ENCODE measurements at regions not wholly inside any gene's neighbourhood (a gene's known extent, or its start where the extent isn't known, plus 50 kb on each side); places are given as distances from the start of the nearest gene placed in this dataset.

DNA sequence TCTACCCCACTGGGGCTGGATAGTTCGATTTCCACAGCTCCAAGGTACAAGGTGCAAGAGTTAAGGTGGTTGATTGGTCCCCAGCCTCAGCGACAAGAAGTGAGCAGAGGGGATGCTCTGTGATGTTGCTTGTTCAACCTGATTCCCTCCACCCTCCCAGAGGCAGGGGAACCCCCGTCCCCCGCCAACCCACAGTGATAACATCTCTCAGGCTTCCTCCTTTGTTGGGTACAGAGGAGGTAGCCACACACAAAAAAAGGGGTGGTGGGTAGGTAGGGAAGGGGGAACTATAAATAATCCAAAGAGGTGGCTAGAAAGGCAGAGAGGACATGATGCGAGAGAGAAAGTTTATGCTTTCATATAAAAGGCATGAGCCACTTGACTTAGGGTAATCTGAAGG, 192.9 kb upstream of the POU3F3 start:
- Histone ChIP-seq H2AFZ (ENCODE audit: low read depth, low read length) (no peak overlapping the region), H3K36me3 (ENCODE audit: insufficient read depth, low read length) (no peaks in the 10 kb centered on the region), H3K4me2 (ENCODE audit: low read length) (no peak overlapping the region), H3K79me2 (replicated peaks; ENCODE audit: insufficient read depth, low read length) (no peaks in the 10 kb centered on the region), H3F3A (ENCODE audit: insufficient read depth, low read length, poor library complexity, severe bottlenecking) (no peaks in the 10 kb centered on the region), H3K9ac (ENCODE audit: low read length) (no peak overlapping the region), H3K27me3 (ENCODE audit: insufficient read depth, low read depth, low read length) (peaks cover 15% of the 10 kb centered on the region), H3K9me3 (ENCODE audit: low read length) (no peaks in the 10 kb centered on the region), H4K20me1 (ENCODE audit: insufficient read depth) (no peaks in the 10 kb centered on the region), H3K27ac (ENCODE audit: low read length) (no peak overlapping the region), H3K4me3 (ENCODE audit: low read length) (no peak overlapping the region), H3K9me2 (ENCODE audit: insufficient read depth, low read length) (no peaks in the 10 kb centered on the region)
- TF ChIP-seq, protein P1, sequence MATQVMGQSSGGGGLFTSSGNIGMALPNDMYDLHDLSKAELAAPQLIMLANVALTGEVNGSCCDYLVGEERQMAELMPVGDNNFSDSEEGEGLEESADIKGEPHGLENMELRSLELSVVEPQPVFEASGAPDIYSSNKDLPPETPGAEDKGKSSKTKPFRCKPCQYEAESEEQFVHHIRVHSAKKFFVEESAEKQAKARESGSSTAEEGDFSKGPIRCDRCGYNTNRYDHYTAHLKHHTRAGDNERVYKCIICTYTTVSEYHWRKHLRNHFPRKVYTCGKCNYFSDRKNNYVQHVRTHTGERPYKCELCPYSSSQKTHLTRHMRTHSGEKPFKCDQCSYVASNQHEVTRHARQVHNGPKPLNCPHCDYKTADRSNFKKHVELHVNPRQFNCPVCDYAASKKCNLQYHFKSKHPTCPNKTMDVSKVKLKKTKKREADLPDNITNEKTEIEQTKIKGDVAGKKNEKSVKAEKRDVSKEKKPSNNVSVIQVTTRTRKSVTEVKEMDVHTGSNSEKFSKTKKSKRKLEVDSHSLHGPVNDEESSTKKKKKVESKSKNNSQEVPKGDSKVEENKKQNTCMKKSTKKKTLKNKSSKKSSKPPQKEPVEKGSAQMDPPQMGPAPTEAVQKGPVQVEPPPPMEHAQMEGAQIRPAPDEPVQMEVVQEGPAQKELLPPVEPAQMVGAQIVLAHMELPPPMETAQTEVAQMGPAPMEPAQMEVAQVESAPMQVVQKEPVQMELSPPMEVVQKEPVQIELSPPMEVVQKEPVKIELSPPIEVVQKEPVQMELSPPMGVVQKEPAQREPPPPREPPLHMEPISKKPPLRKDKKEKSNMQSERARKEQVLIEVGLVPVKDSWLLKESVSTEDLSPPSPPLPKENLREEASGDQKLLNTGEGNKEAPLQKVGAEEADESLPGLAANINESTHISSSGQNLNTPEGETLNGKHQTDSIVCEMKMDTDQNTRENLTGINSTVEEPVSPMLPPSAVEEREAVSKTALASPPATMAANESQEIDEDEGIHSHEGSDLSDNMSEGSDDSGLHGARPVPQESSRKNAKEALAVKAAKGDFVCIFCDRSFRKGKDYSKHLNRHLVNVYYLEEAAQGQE (IDR thresholded peaks at IDR 0.05; ENCODE audit: borderline replicate concordance) = no peak
- TF ChIP-seq EZH2 (IDR thresholded peaks at IDR 0.05; ENCODE audit: borderline replicate concordance, insufficient read depth, low read length, poor library complexity, severe bottlenecking) = no peak
- no peak for TF ChIP-seq RAD21 (conservative IDR thresholded peaks at IDR 0.05)
- no peak for TF ChIP-seq SMC3 (conservative IDR thresholded peaks at IDR 0.05; ENCODE audit: poor library complexity)
- no peak for TF ChIP-seq POLR2AphosphoS5 (IDR thresholded peaks at IDR 0.05)
- TF ChIP-seq, protein P2, sequence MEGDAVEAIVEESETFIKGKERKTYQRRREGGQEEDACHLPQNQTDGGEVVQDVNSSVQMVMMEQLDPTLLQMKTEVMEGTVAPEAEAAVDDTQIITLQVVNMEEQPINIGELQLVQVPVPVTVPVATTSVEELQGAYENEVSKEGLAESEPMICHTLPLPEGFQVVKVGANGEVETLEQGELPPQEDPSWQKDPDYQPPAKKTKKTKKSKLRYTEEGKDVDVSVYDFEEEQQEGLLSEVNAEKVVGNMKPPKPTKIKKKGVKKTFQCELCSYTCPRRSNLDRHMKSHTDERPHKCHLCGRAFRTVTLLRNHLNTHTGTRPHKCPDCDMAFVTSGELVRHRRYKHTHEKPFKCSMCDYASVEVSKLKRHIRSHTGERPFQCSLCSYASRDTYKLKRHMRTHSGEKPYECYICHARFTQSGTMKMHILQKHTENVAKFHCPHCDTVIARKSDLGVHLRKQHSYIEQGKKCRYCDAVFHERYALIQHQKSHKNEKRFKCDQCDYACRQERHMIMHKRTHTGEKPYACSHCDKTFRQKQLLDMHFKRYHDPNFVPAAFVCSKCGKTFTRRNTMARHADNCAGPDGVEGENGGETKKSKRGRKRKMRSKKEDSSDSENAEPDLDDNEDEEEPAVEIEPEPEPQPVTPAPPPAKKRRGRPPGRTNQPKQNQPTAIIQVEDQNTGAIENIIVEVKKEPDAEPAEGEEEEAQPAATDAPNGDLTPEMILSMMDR (IDR thresholded peaks at IDR 0.05; ENCODE audit: poor library complexity, severe bottlenecking) = no peak
- no peak for TF ChIP-seq EP300 (conservative IDR thresholded peaks at IDR 0.05; ENCODE audit: poor library complexity, severe bottlenecking)
- TF ChIP-seq MXI1 (conservative IDR thresholded peaks at IDR 0.05; ENCODE audit: poor library complexity, severe bottlenecking) = no peak
- no peak for TF ChIP-seq TAF1 (IDR thresholded peaks at IDR 0.05; ENCODE audit: low read depth)

DNA sequence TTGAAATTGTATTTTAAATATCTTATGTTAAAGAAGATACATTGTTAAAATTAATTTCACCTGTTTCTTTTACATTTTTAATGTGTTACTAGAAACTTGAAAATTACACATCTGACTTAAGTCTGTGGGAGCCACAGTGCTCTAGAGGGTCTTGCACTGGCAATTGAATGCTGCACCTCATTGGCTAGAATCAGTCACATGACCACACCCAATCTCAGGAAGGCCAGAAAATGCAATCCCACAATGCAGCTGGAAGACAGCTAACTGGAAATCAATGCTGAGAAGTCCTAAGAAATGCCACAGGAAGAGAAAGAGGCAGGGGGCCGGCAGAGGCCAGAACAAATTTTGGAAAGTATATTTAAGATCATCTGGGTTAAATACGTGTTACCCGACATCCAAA, 189.2 kb upstream of the POU3F3 start:
- Histone ChIP-seq H3K9me3 (ENCODE audit: low read length) (no peaks in the 10 kb centered on the region), H3K4me2 (ENCODE audit: low read length) (no peak overlapping the region), H3K9ac (ENCODE audit: low read length) (no peak overlapping the region), H3K79me2 (replicated peaks; ENCODE audit: insufficient read depth, low read length) (no peaks in the 10 kb centered on the region), H4K20me1 (ENCODE audit: insufficient read depth) (no peaks in the 10 kb centered on the region), H3K27ac (ENCODE audit: low read length) (no peak overlapping the region), H2AFZ (ENCODE audit: low read depth, low read length) (no peak overlapping the region), H3K9me2 (ENCODE audit: insufficient read depth, low read length) (no peaks in the 10 kb centered on the region), H3K4me3 (ENCODE audit: low read length) (no peak overlapping the region), H3K27me3 (ENCODE audit: insufficient read depth, low read depth, low read length) (no peaks in the 10 kb centered on the region), H3F3A (ENCODE audit: insufficient read depth, low read length, poor library complexity, severe bottlenecking) (no peaks in the 10 kb centered on the region), H3K36me3 (ENCODE audit: insufficient read depth, low read length) (no peaks in the 10 kb centered on the region)
- no peak for TF ChIP-seq EZH2 (IDR thresholded peaks at IDR 0.05; ENCODE audit: borderline replicate concordance, insufficient read depth, low read length, poor library complexity, severe bottlenecking)
- TF ChIP-seq, protein P2 (IDR thresholded peaks at IDR 0.05; ENCODE audit: poor library complexity, severe bottlenecking) = no peak
- TF ChIP-seq SMC3 (conservative IDR thresholded peaks at IDR 0.05; ENCODE audit: poor library complexity) = no peak
- TF ChIP-seq RAD21 (conservative IDR thresholded peaks at IDR 0.05) = no peak
- TF ChIP-seq TAF1 (IDR thresholded peaks at IDR 0.05; ENCODE audit: low read depth) = no peak
- TF ChIP-seq EP300 (conservative IDR thresholded peaks at IDR 0.05; ENCODE audit: poor library complexity, severe bottlenecking) = no peak
- no peak for TF ChIP-seq POLR2AphosphoS5 (IDR thresholded peaks at IDR 0.05)
- TF ChIP-seq, protein P1 (IDR thresholded peaks at IDR 0.05; ENCODE audit: borderline replicate concordance) = no peak
